ENCODE measurements at regions not wholly inside any gene's neighbourhood (a gene's known extent, or its start where the extent isn't known, plus 50 kb on each side); places are given as distances from the start of the nearest gene placed in this dataset.

DNA sequence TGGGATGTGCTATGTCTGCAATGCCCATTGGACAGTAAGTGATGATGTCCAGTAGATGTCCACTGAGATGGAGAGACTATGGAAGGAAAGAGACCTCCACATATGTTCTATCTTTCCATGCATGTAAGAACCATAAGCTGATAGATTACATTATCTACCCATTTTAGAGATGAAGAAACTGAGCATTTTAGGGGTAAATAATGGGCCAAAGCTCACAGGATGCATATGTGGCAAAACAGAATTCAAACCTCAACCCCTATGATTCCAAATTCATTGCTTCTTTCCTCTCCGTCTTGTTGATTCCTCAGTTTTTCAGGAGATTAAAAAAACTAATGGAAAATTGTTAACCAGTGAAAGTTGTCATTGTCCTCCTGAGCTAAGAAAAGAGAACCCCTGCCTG, 200.7 kb upstream of the PWP1 start:
- no peak for TF ChIP-seq POLR2A (IDR thresholded peaks at IDR 0.05)
- no peak for TF ChIP-seq POLR2AphosphoS5 (IDR thresholded peaks at IDR 0.05)
- TF ChIP-seq, protein P1, sequence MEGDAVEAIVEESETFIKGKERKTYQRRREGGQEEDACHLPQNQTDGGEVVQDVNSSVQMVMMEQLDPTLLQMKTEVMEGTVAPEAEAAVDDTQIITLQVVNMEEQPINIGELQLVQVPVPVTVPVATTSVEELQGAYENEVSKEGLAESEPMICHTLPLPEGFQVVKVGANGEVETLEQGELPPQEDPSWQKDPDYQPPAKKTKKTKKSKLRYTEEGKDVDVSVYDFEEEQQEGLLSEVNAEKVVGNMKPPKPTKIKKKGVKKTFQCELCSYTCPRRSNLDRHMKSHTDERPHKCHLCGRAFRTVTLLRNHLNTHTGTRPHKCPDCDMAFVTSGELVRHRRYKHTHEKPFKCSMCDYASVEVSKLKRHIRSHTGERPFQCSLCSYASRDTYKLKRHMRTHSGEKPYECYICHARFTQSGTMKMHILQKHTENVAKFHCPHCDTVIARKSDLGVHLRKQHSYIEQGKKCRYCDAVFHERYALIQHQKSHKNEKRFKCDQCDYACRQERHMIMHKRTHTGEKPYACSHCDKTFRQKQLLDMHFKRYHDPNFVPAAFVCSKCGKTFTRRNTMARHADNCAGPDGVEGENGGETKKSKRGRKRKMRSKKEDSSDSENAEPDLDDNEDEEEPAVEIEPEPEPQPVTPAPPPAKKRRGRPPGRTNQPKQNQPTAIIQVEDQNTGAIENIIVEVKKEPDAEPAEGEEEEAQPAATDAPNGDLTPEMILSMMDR (IDR thresholded peaks at IDR 0.05) = no peak
